GM21576 (cell line): ENCODE measurements at regions not wholly inside any gene's neighbourhood (a gene's known extent, or its start where the extent isn't known, plus 50 kb on each side); places are given as distances from the start of the nearest gene placed in this dataset.
"Not testable (repeated sequence)": the region's sequence is repeated elsewhere in the genome, so short reads cannot be mapped to it uniquely, and the experiment has no call there.

Source experiments
- ATAC-seq: cut with Tn5 transposase; IDR thresholded peaks from one replicate; pipeline ENCODE4 v1.9.1; 2021; ENCODE audit warnings: mild to moderate bottlenecking, moderate library complexity; ENCODE audit not compliant: unreplicated experiment

- no peak for ATAC-seq
These were observed 1293.1 kb upstream of the EYS start for GRCh38 chr6:67000121-67000520.

GRCh38 chr6:66997579-66997978 is 1290.6 kb upstream of the EYS start:
- not testable (repeated sequence) for ATAC-seq

GRCh38 chr6:66995669-66996068 is 1288.6 kb upstream of the EYS start:
- ATAC-seq: no peak

GRCh38 chr6:66993708-66994107 is 1286.7 kb upstream of the EYS start:
- ATAC-seq: not testable (repeated sequence)

- ATAC-seq: no peak
These were observed 1286.2 kb upstream of the EYS start for GRCh38 chr6:66993272-66993671.

GRCh38 chr6:66992660-66993059 is 1285.6 kb upstream of the EYS start:
- ATAC-seq: no peak

GRCh38 chr6:66986940-66987339 is 1279.9 kb upstream of the EYS start:
- no peak for ATAC-seq

GRCh38 chr6:66985816-66986215 is 1278.8 kb upstream of the EYS start:
- ATAC-seq: no peak

- ATAC-seq: no peak
These were observed 1263.3 kb upstream of the EYS start for GRCh38 chr6:66970373-66970772.

- ATAC-seq: no peak
These were observed 1258.2 kb upstream of the EYS start for GRCh38 chr6:66965227-66965626.

GRCh38 chr6:66964216-66964615 is 1257.2 kb upstream of the EYS start:
- ATAC-seq: no peak

- ATAC-seq: no peak
These were observed 1255.1 kb upstream of the EYS start for GRCh38 chr6:66962082-66962481.

- ATAC-seq: no peak
These were observed 1254.2 kb upstream of the EYS start for GRCh38 chr6:66961191-66961590.

- ATAC-seq: no peak
These were observed 1242.2 kb upstream of the EYS start for GRCh38 chr6:66949191-66949661.

- ATAC-seq: no peak
These were observed 1241.1 kb upstream of the EYS start for GRCh38 chr6:66948106-66948505.

GRCh38 chr6:66940003-66940402 is 1233.0 kb upstream of the EYS start:
- ATAC-seq: no peak

- no peak for ATAC-seq
These were observed 1230.2 kb upstream of the EYS start for GRCh38 chr6:66937180-66937579.

- ATAC-seq: no peak
These were observed 1228.6 kb upstream of the EYS start for GRCh38 chr6:66935612-66936011.

- ATAC-seq: no peak
These were observed 1224.8 kb upstream of the EYS start for GRCh38 chr6:66931787-66932186.

GRCh38 chr6:66930559-66931290 is 1223.7 kb upstream of the EYS start:
- ATAC-seq: no peak

- no peak for ATAC-seq
These were observed 1219.0 kb upstream of the EYS start for GRCh38 chr6:66926060-66926459.

- ATAC-seq: no peak
These were observed 1206.6 kb upstream of the EYS start for GRCh38 chr6:66913657-66914056.

GRCh38 chr6:66902457-66902856 is 1195.4 kb upstream of the EYS start:
- no peak for ATAC-seq
